T-helper 2 cell treated with Interferon-gamma antibody and Interleukin-4, amounts not matched to agents 100 ng/mL and 5 ng/mL, for 36 hours (primary cell): ENCODE measurements at regions not wholly inside any gene's neighbourhood (a gene's known extent, or its start where the extent isn't known, plus 50 kb on each side); places are given as distances from the start of the nearest gene placed in this dataset.
"Not testable (repeated sequence)": the region's sequence is repeated elsewhere in the genome, so short reads cannot be mapped to it uniquely, and the experiment has no call there.

Experiments
- intact Hi-C: fragments of 100-400 bp; cut with micrococcal nuclease; formaldehyde crosslinking; loops from one replicate; pipeline ENCODE4 v1.15.1; 2023

GRCh38 chr12:89764164-89764563, 55.5 kb upstream of the ATP2B1 start:
- intact Hi-C loops = not testable (repeated sequence)

DNA sequence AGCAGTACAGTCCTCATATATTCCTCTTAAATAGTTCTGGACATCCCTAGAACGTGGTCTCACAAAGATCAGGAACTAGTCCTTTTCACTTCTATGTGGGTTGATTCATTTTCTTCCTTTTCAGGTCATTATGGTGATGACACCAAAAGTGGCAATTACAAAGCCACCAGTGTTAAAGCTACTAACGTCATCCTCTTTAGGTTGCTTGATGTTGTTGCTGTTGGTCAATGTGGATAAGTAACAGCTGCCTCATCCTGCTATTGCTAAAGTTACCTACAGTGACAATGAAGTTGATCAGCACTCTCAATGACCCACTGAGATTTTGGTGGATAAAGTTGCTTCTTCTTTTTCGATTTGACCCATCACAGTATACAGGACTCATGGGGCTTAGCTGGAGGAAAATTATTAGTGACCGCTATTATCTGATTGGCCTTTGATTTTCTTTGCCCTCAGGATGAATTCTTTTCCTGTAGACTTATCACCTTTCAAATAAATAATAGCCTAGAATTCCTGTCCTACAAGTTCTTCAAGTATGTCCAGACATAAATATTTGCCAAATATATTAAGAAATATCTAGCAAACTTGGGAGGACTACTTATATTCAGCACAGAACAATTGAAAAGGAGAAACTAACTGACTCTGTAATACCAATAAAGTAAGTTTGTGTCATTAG, 54.0 kb upstream of the ATP2B1 start:
- intact Hi-C loops = no loop called here

DNA sequence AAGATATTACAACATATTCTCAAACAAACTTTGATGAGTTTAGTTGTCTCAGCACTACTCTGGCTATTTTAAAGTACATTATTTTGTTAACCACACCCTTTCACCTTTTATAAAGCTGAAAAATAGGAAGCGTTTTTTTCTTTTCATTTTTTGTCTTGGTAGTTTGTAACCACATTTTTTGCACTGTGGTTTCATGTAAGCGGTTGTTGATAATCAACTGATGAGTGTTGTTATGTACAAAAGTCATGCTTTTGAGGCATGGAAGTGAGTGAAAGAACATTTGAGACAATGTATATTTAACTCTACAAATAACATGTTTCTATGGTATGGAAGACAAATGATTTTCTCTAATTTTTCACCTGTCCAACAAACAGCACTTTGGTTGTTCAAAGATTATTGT, 52.1 kb upstream of the ATP2B1 start:
- intact Hi-C loops = loop anchor here (1.0 kb wide), 1 partner anchor 103 kb away; no protein-coding TSS in a partner anchor
